K562 (cell line): ENCODE measurements at regions not wholly inside any gene's neighbourhood (a gene's known extent, or its start where the extent isn't known, plus 50 kb on each side); places are given as distances from the start of the nearest gene placed in this dataset.
"Not testable (repeated sequence)": the region's sequence is repeated elsewhere in the genome, so short reads cannot be mapped to it uniquely, and the experiment has no call there.

Experiments
- ARID2 ChIP-seq: fragments of 450-650 bp; IDR thresholded peaks from 2 replicates; pipeline ENCODE4 v1.6.1; 2017; ENCODE audit warnings: antibody characterized with exemption, mild to moderate bottlenecking
- CBX5 ChIP-seq: IDR thresholded peaks from 2 replicates; pipeline ENCODE4 v1.6.1; 2014; ENCODE audit warnings: low read depth, borderline replicate concordance
- CTCF ChIP-seq, 3 experiments: IDR thresholded peaks in 2 of 3; conservative IDR thresholded peaks in 1 of 3; 2 replicates each; pipeline ENCODE4 v1.5.1; 2011 to 2012; ENCODE audit warnings: low read length in 3 of 3, mild to moderate bottlenecking in 3 of 3, control low read depth in 2 of 3, improper control_type of control experiment in 1 of 3, inconsistent platforms in 1 of 3, low read depth in 1 of 3, mixed read lengths in 1 of 3, moderate library complexity in 1 of 3; ENCODE audit not compliant: insufficient read depth in 2 of 3
- E2F1 ChIP-seq: sonication (generic); formaldehyde crosslinking; IDR thresholded peaks from 2 replicates; pipeline ENCODE4 v1.8.1; 2023; ENCODE audit warnings: mild to moderate bottlenecking, missing genetic modification reagents, moderate library complexity
- MITF ChIP-seq: IDR thresholded peaks from 2 replicates; pipeline ENCODE4 v1.6.1; 2014; ENCODE audit warnings: antibody characterized with exemption
- NBN ChIP-seq: fragments of 450-650 bp; IDR thresholded peaks from 2 replicates; pipeline ENCODE4 v1.6.1; 2016; ENCODE audit warnings: low read depth, mild to moderate bottlenecking
- RFX7 ChIP-seq: fragments of 250-450 bp; sonication (Bioruptor Pico); IDR thresholded peaks from 2 replicates; pipeline ENCODE4 v1.5.1; 2021; ENCODE audit warnings: mild to moderate bottlenecking
- SMC3 ChIP-seq: conservative IDR thresholded peaks from 2 replicates; pipeline ENCODE4 v1.6.1; 2011; ENCODE audit warnings: low read depth, low read length, improper control_type of control experiment; ENCODE audit not compliant: insufficient read depth
- SP2 ChIP-seq: IDR thresholded peaks from 2 replicates; pipeline ENCODE4 v1.6.1; 2011; ENCODE audit warnings: mild to moderate bottlenecking, low read depth, low read length, moderate library complexity; ENCODE audit not compliant: poor library complexity, severe bottlenecking; ENCODE audit errors: extremely low read depth

GRCh38 chr13:111775718-111776117 is 291.2 kb upstream of the SOX1 start:
- not testable (repeated sequence) for TF ChIP-seq CTCF (IDR thresholded peaks at IDR 0.05 in 2 of 3, conservative IDR thresholded peaks at IDR 0.05 in 1 of 3; ENCODE audit: insufficient read depth in 2 of 3, low read depth in 1 of 3, low read length in 3 of 3); ARID2; E2F1; SP2; RFX7 (CRISPR knock-in tag); SMC3; NBN; MITF; CBX5
